ENCODE measurements at regions not wholly inside any gene's neighbourhood (a gene's known extent, or its start where the extent isn't known, plus 50 kb on each side); places are given as distances from the start of the nearest gene placed in this dataset.

DNA sequence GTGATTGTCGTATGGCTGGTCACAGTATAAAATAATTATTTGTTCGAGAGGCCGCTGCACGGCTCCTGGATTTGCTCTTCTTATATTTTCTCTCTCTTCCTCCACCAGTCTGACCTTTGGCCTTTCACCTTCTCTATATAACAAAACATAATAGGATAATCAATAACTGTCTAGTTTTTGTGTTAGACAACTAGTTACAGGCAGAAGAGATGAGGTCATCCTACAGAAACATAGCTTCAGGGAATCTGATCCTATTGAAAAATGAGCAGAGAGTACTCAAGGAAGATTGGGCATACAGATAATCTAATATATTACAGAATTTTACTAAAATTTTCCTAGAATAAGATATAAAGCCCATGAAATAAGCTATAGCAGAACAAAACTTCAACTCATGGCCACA is 731.3 kb upstream of the SLC39A10 start:
- Histone ChIP-seq H3K27me3 (replicated peaks in 2 of 5; ENCODE audit: control insufficient read depth in 4 of 5, insufficient read depth in 5 of 5, low read length in 4 of 5) (no peaks in the 10 kb centered on the region), H3K9me3 (ENCODE audit: control extremely low read depth in 1 of 5, control insufficient read depth in 4 of 5, insufficient read depth in 2 of 5, low read depth in 1 of 5, low read length in 4 of 5) (no peaks in the 10 kb centered on the region), H3K4me1 (ENCODE audit: control extremely low read depth in 1 of 4, control insufficient read depth in 4 of 4, insufficient read depth in 4 of 4, low read length in 3 of 4) (no peaks in the 10 kb centered on the region), H3K36me3 (ENCODE audit: control insufficient read depth in 4 of 4, insufficient read depth in 4 of 4, low read length in 3 of 4) (no peaks in the 10 kb centered on the region), H3K27ac (ENCODE audit: insufficient read depth in 1 of 2, low read depth in 1 of 2, low read length in 2 of 2, poor library complexity in 1 of 2, severe bottlenecking in 2 of 2) (no peak overlapping the region), H3K4me3 (ENCODE audit: control insufficient read depth in 1 of 7, extremely low read depth in 1 of 7, insufficient read depth in 4 of 7, low read depth in 2 of 7, low read length in 6 of 7) (no peak overlapping the region)
- 100% methylated on average over 2 of the region's 4 CpGs for WGBS (ENCODE audit: insufficient coverage)
- no peak for DNase-seq
- ChIA-PET CTCF (no interaction called here), POLR2A (no interaction called here)

DNA sequence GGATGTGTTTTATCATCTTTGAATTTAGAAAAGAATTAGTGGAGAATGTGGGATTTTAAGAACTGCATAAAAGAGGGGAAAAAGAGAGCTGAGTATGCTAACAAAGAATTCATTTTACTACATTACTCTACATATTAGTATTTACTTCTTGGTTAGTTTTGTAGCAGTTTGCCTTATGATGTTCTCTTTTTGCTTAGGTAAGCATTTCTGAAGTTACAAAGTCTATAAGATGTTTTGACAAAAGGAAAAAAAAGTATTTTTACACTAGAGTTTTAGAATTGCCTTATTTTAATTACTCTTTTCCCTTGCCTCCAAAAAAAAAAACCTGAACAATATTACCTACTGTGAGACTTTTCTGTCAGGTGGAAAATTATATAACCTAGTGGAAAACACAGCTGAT is 739.5 kb upstream of the SLC39A10 start:
- ChIA-PET POLR2A (no interaction called here), CTCF (no interaction called here)
- no peaks in the 10 kb centered on the region for H3K27me3 ChIP-seq (replicated peaks in 2 of 5; ENCODE audit: control insufficient read depth in 4 of 5, insufficient read depth in 5 of 5, low read length in 4 of 5)
- H3K27ac ChIP-seq (ENCODE audit: insufficient read depth in 1 of 2, low read depth in 1 of 2, low read length in 2 of 2, poor library complexity in 1 of 2, severe bottlenecking in 2 of 2), result no peak overlapping the region
- no peaks in the 10 kb centered on the region for H3K4me1 ChIP-seq (ENCODE audit: control extremely low read depth in 1 of 4, control insufficient read depth in 4 of 4, insufficient read depth in 4 of 4, low read length in 3 of 4)
- H3K9me3 ChIP-seq (ENCODE audit: control extremely low read depth in 1 of 5, control insufficient read depth in 4 of 5, insufficient read depth in 2 of 5, low read depth in 1 of 5, low read length in 4 of 5), result no peaks in the 10 kb centered on the region
- DNase-seq, result no peak
- H3K36me3 ChIP-seq (ENCODE audit: control insufficient read depth in 4 of 4, insufficient read depth in 4 of 4, low read length in 3 of 4), result no peaks in the 10 kb centered on the region
- H3K4me3 ChIP-seq (ENCODE audit: control insufficient read depth in 1 of 7, extremely low read depth in 1 of 7, insufficient read depth in 4 of 7, low read depth in 2 of 7, low read length in 6 of 7), result no peak overlapping the region

DNA sequence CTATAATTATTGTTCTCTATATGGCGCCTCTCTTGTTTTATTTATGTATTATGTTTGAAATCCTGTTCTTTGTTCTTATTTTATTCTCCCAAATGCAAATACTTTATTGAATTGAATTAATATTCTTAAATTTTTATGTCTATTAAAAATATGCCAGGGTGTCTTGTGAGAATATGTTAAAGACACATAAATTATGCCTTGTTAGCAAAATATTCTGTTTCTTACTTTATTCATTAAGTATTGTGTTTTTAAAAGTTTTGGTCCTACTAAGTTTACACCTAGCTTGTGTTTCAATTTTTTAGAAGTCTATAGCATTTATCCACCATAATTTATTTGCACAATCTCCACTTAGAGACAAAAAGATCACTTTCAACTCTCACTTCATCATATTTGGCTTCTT is 741.5 kb upstream of the SLC39A10 start:
- Histone ChIP-seq H3K27ac (ENCODE audit: insufficient read depth in 1 of 2, low read depth in 1 of 2, low read length in 2 of 2, poor library complexity in 1 of 2, severe bottlenecking in 2 of 2) (no peak overlapping the region), H3K4me1 (ENCODE audit: control extremely low read depth in 1 of 4, control insufficient read depth in 4 of 4, insufficient read depth in 4 of 4, low read length in 3 of 4) (no peaks in the 10 kb centered on the region), H3K4me3 (ENCODE audit: control insufficient read depth in 1 of 7, extremely low read depth in 1 of 7, insufficient read depth in 4 of 7, low read depth in 2 of 7, low read length in 6 of 7) (no peak overlapping the region), H3K36me3 (ENCODE audit: control insufficient read depth in 4 of 4, insufficient read depth in 4 of 4, low read length in 3 of 4) (no peaks in the 10 kb centered on the region), H3K27me3 (replicated peaks in 2 of 5; ENCODE audit: control insufficient read depth in 4 of 5, insufficient read depth in 5 of 5, low read length in 4 of 5) (no peaks in the 10 kb centered on the region), H3K9me3 (ENCODE audit: control extremely low read depth in 1 of 5, control insufficient read depth in 4 of 5, insufficient read depth in 2 of 5, low read depth in 1 of 5, low read length in 4 of 5) (no peaks in the 10 kb centered on the region)
- WGBS (ENCODE audit: insufficient coverage), result no CpG with 5 or more reads among the region's 1 CpG
- POLR2A ChIA-PET, result interaction anchor here (0.5 kb wide), 1 partner anchor 1407 kb away, joined by 4 read pairs; no protein-coding TSS in a partner anchor
- no peak for DNase-seq
- CTCF ChIA-PET, result no interaction called here

DNA sequence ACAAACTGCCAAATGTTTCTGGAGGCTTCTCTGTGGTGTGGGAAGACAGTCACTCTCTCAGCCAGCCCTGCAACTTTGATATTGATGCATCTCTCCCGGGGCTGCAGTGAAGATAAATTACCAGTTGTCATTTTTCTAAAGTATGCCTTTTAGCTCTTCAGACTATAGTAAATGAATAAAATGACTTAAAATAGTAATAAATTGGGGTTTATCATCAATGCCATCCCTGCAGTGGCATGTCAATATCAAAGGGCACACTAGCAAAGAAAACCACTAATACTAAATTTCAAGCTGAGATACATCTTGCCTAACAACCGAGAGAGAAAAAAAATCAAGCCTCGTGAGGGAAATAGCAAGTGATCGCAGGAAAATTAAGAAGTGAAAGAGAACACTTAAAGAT is 749.5 kb upstream of the SLC39A10 start:
- no peaks in the 10 kb centered on the region for H3K36me3 ChIP-seq (ENCODE audit: control insufficient read depth in 4 of 4, insufficient read depth in 4 of 4, low read length in 3 of 4)
- H3K27me3 ChIP-seq (replicated peaks in 2 of 5; ENCODE audit: control insufficient read depth in 4 of 5, insufficient read depth in 5 of 5, low read length in 4 of 5), result no peaks in the 10 kb centered on the region
- no peaks in the 10 kb centered on the region for H3K4me1 ChIP-seq (ENCODE audit: control extremely low read depth in 1 of 4, control insufficient read depth in 4 of 4, insufficient read depth in 4 of 4, low read length in 3 of 4)
- no peak overlapping the region for H3K4me3 ChIP-seq (ENCODE audit: control insufficient read depth in 1 of 7, extremely low read depth in 1 of 7, insufficient read depth in 4 of 7, low read depth in 2 of 7, low read length in 6 of 7)
- POLR2A ChIA-PET, result no interaction called here
- CTCF ChIA-PET, result no interaction called here
- no peak overlapping the region for H3K27ac ChIP-seq (ENCODE audit: insufficient read depth in 1 of 2, low read depth in 1 of 2, low read length in 2 of 2, poor library complexity in 1 of 2, severe bottlenecking in 2 of 2)
- WGBS (ENCODE audit: insufficient coverage), result 96% methylated on average over 3 of the region's 4 CpGs
- DNase-seq, result no peak
- H3K9me3 ChIP-seq (ENCODE audit: control extremely low read depth in 1 of 5, control insufficient read depth in 4 of 5, insufficient read depth in 2 of 5, low read depth in 1 of 5, low read length in 4 of 5), result no peaks in the 10 kb centered on the region

DNA sequence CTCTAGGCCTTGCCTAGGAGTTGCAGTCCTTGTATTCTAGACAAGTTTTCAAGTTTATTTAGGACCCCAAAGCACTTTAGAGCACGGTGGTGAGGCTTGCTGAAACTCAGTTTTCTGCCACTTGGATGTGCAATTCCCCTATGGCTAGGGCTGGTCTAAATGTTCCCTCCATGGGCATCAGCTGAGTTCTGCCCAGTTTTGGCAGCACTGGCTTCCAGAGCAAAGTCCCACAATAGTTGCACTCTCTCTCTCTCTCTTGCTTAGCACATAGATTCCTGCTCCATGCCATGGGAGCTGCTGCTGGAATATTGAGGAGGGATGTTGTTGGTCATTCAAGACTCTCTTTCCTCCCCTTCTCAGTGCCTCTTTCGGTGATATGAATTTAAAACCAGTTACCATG is 760.2 kb upstream of the SLC39A10 start:
- Histone ChIP-seq H3K36me3 (ENCODE audit: control insufficient read depth in 4 of 4, insufficient read depth in 4 of 4, low read length in 3 of 4) (no peaks in the 10 kb centered on the region), H3K27ac (ENCODE audit: insufficient read depth in 1 of 2, low read depth in 1 of 2, low read length in 2 of 2, poor library complexity in 1 of 2, severe bottlenecking in 2 of 2) (no peak overlapping the region), H3K4me1 (ENCODE audit: control extremely low read depth in 1 of 4, control insufficient read depth in 4 of 4, insufficient read depth in 4 of 4, low read length in 3 of 4) (no peaks in the 10 kb centered on the region), H3K27me3 (replicated peaks in 2 of 5; ENCODE audit: control insufficient read depth in 4 of 5, insufficient read depth in 5 of 5, low read length in 4 of 5) (no peaks in the 10 kb centered on the region), H3K4me3 (ENCODE audit: control insufficient read depth in 1 of 7, extremely low read depth in 1 of 7, insufficient read depth in 4 of 7, low read depth in 2 of 7, low read length in 6 of 7) (no peak overlapping the region), H3K9me3 (ENCODE audit: control extremely low read depth in 1 of 5, control insufficient read depth in 4 of 5, insufficient read depth in 2 of 5, low read depth in 1 of 5, low read length in 4 of 5) (no peaks in the 10 kb centered on the region)
- ChIA-PET POLR2A (no interaction called here), CTCF (no interaction called here)
- 100% methylated on average over 1 of the region's 2 CpGs for WGBS (ENCODE audit: insufficient coverage)
- no peak for DNase-seq

DNA sequence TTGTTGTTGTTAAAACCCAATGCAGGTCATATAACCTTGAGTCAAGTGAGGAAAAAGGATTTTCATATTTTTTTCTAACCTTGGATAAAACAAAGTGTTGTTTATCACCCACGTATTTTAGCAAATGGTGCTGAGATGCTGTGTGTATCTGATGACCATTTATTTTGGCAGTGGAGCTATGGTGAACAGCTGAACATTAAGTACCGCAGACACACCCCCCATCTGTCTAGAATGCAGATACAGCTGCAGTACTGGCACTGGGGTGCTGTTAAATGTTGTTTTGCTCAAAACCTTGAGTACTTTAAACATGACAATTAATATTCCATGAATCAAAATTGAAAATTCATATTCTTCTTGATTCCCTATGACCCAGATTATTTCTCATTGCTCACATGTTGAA is 773.3 kb upstream of the SLC39A10 start:
- H3K4me1 ChIP-seq (ENCODE audit: control extremely low read depth in 1 of 4, control insufficient read depth in 4 of 4, insufficient read depth in 4 of 4, low read length in 3 of 4), result no peaks in the 10 kb centered on the region
- WGBS (ENCODE audit: insufficient coverage), result 100% methylated on average over 1 of the region's 2 CpGs
- H3K9me3 ChIP-seq (ENCODE audit: control extremely low read depth in 1 of 5, control insufficient read depth in 4 of 5, insufficient read depth in 2 of 5, low read depth in 1 of 5, low read length in 4 of 5), result no peaks in the 10 kb centered on the region
- no peak for DNase-seq
- no peak overlapping the region for H3K27ac ChIP-seq (ENCODE audit: insufficient read depth in 1 of 2, low read depth in 1 of 2, low read length in 2 of 2, poor library complexity in 1 of 2, severe bottlenecking in 2 of 2)
- ChIA-PET POLR2A (no interaction called here), CTCF (no interaction called here)
- no peaks in the 10 kb centered on the region for H3K36me3 ChIP-seq (ENCODE audit: control insufficient read depth in 4 of 4, insufficient read depth in 4 of 4, low read length in 3 of 4)
- H3K27me3 ChIP-seq (replicated peaks in 2 of 5; ENCODE audit: control insufficient read depth in 4 of 5, insufficient read depth in 5 of 5, low read length in 4 of 5), result no peaks in the 10 kb centered on the region
- H3K4me3 ChIP-seq (ENCODE audit: control insufficient read depth in 1 of 7, extremely low read depth in 1 of 7, insufficient read depth in 4 of 7, low read depth in 2 of 7, low read length in 6 of 7), result no peak overlapping the region

DNA sequence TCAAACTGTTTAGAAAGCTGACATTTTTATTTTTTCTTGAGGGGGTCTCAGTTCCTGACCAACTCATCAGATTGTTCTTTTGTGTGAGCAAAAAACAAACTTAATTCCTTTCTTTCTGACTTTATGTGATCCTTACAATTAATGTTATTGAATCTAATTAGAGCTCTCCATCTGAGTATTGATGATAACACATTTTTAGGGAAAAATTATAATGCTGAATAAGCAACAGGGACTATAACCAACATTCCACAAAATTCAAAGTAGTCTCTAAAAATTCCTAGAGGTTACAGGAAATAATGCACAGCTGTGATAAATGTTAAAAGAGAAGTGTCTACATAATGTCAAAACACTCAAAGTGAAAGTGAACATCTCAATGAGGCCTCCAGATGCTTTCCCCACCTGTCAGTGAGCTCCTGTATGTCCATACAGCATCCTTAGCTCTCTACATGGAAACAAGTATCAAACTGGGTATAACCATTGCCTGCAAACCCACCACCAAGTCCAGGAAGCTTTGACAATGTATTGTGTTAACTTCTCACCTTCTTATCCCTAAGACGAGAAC is 786.0 kb upstream of the SLC39A10 start:
- CTCF ChIA-PET, result no interaction called here
- WGBS (ENCODE audit: insufficient coverage), result no CpG with 5 or more reads among the region's 1 CpG

More for the DNA sequence above, 786.0 kb upstream of the SLC39A10 start:
- no peaks in the 10 kb centered on the region for H3K27me3 ChIP-seq (replicated peaks in 2 of 5; ENCODE audit: control insufficient read depth in 4 of 5, insufficient read depth in 5 of 5, low read length in 4 of 5)
- no peaks in the 10 kb centered on the region for H3K4me1 ChIP-seq (ENCODE audit: control extremely low read depth in 1 of 4, control insufficient read depth in 4 of 4, insufficient read depth in 4 of 4, low read length in 3 of 4)
- peak in 2 of 3 donors; percentile 1 for DNase-seq
- POLR2A ChIA-PET, result no interaction called here
- H3K36me3 ChIP-seq (ENCODE audit: control insufficient read depth in 4 of 4, insufficient read depth in 4 of 4, low read length in 3 of 4), result no peaks in the 10 kb centered on the region
- no peak overlapping the region for H3K27ac ChIP-seq (ENCODE audit: insufficient read depth in 1 of 2, low read depth in 1 of 2, low read length in 2 of 2, poor library complexity in 1 of 2, severe bottlenecking in 2 of 2)
- no peaks in the 10 kb centered on the region for H3K9me3 ChIP-seq (ENCODE audit: control extremely low read depth in 1 of 5, control insufficient read depth in 4 of 5, insufficient read depth in 2 of 5, low read depth in 1 of 5, low read length in 4 of 5)
- H3K4me3 ChIP-seq (ENCODE audit: control insufficient read depth in 1 of 7, extremely low read depth in 1 of 7, insufficient read depth in 4 of 7, low read depth in 2 of 7, low read length in 6 of 7), result no peak overlapping the region

Data from common myeloid progenitor, CD34-positive (primary cell).